ENCODE measurements at regions not wholly inside any gene's neighbourhood (a gene's known extent, or its start where the extent isn't known, plus 50 kb on each side); places are given as distances from the start of the nearest gene placed in this dataset.

DNA sequence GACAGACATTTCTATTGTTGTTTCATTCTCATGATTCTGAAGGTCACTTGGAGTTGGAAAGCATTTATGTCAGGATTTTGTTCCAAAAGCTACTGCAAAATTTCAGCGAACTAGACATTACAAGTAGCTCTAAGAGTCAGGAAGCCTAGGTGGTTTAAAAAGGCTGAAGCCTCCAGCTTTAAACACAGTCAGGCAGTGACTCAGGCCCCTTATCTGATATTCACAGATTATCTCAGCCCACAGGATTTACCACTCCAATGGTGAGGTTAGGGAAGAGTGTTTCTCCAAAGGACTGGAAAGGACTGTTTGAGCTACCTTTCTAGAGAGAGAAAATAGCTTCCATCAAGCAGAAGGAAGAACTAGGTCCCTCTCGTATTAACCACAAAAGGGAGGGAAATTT is 624.4 kb upstream of the C16orf82 start:
- TF ChIP-seq EZH2 (IDR thresholded peaks at IDR 0.05; ENCODE audit: insufficient read depth, poor library complexity, severe bottlenecking) = no peak
- no peak for TF ChIP-seq EZH2phosphoT487 (IDR thresholded peaks at IDR 0.05; ENCODE audit: insufficient read depth, low read depth)
